HG02884 (cell line): ENCODE measurements at regions not wholly inside any gene's neighbourhood (a gene's known extent, or its start where the extent isn't known, plus 50 kb on each side); places are given as distances from the start of the nearest gene placed in this dataset.

ENCODE experiments used
- ATAC-seq: cut with Tn5 transposase; IDR thresholded peaks from one replicate; pipeline ENCODE4 v1.9.1; 2021; ENCODE audit warnings: mild to moderate bottlenecking, moderate library complexity; ENCODE audit not compliant: unreplicated experiment

DNA sequence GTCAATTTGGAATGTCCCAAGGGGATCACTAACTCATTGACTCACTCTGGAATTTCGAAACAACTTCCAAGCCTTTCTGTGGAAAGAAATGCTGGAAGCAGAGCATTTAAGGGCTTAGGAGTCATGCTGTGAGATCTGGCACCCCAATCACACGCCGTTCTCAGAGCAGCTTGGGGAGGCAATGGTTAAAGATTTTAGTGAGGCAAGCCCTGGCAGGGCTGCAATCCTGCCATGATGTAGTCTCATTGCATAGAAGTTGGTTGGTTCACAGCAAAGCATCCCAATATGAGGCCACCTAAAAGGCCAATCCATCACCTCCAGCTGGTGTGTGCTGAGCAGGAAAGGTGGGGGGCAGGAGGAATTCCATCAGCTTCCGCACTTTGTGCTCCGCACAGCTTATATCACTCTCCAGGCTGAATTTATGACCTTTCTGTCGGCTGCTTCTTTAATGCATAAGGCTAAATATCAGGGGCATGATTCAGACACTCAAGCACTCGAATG is 1043.9 kb upstream of the POU3F3 start:
- ATAC-seq, result no peak

DNA sequence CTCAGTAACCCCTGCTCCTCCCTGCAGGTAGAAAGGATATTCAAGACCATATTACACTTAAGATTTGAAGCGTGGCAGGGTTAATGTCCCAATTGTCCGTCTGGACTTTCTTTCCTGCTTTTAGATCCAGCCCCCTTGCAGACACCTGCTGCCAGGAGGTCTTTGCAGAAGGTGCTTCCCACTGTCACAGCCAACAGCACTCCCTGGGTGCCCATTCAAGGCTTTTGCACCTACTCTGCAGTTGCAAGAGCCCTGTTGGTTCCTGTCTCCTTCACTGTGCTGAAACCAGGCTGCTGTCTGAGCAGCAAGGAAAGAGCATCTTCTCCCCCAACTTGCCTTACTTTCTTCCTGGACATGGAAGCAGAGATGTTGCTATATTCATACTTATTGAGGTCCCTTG is 1043.0 kb upstream of the POU3F3 start:
- no peak for ATAC-seq

DNA sequence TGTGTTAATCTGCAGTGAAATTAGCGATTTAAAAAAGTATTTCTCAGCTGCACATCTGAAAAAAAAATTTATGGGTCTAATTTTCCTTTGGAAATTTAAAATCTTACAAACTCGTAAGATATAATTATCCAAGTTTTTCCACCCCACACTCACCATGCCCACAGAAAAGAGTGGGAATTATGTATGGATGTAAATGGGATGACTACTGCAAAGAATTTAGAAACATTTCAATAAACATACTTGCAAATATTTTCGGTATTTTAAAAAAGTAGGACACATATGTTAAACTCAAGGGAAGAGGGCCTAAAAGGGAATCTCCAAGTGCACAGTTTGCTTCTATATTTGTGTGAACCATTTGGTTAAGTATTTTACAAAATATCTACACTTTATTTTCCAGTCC is 1039.9 kb upstream of the POU3F3 start:
- ATAC-seq, result no peak

DNA sequence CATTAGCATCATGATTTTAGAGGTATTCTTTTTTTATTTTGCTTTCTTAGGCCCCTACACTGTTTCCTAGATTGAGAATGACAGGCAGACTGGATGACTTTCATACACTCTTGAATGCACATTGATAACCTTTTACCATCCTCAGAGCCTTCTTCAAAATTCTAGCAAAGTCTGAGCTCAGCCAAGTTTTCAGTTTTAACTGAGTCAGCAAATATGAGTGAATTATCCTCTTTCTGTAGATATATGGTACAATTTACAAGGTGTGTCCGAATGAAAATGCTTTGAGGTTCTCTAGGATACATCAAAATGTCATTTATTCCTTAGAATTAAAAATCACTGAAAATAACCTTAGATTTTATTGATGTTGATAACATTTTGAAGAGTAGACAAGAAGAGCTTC is 1038.2 kb upstream of the POU3F3 start:
- ATAC-seq, result no peak

DNA sequence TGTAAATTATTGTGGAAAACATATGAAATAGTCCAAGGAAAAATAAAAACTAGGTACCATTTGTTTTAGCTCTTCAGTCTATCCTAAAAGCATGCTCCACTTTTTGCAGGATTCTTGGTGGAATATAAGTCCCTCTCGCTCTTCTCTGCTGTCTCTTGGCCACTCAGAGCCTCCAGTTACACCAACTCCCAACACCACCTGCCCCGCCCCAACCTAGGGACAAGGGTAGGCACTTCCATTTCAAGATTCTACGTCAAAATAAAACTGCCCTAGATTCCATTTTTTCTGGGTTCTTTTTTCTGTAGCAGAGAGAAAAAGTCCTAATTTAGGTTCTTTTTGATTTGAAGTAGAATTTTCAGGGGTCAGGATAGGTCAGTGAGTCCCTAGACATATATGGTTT is 1036.2 kb upstream of the POU3F3 start:
- no peak for ATAC-seq

DNA sequence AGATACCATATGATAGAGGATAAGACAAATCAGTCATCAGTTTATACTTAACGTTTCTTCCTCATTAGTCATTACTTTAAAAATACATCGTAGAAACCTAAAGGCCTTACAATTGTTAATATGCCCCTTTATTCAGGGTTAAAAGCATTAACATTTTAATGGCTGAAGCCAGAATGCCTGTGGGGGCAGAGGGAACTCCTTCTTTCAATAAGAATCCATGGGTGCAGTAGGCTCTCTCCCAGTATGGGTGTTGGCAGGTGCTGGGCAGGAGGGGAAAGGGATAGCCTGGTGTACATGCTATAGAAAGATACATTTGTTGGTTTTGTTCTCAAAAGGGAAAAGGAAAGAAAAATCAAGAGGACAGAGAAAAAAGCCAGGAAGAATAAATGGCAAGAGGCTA is 1035.7 kb upstream of the POU3F3 start:
- no peak for ATAC-seq

DNA sequence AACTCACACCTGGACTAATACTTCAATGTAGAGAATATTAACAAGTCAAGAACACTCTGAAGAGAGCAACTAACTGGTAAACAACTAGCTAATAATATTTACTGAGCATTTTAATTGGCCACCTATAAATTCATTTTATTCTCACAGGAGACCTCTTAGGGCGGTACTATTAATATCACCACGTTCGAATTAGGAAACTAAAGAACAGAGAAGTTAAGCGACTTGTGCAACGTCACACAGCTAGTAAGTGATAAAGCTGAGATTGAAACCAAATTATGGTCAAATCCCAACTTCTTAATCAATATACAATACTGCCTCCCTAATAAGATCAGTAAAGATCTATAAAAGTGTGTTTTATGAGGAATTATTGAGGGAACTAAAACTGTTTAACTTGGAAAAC is 1034.3 kb upstream of the POU3F3 start:
- ATAC-seq, result no peak

DNA sequence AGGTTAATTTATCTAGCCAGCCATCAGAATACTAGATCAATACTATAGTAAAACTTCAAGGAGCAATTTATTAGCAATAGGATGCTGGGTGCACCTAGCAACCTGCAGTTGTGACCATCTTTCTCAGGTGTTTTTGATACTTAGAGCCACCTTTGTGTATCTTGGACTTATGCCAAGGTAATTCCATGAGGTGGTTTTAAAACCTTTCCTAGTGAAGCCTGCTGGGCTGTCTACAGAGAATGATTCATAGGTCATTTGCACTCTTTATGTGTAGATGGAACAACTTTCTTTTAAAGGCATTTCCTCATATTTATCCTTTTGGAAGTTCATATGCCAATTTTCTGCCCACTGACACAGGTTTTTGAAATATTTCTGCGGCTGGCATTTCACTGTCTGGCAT is 1030.1 kb upstream of the POU3F3 start:
- no peak for ATAC-seq

DNA sequence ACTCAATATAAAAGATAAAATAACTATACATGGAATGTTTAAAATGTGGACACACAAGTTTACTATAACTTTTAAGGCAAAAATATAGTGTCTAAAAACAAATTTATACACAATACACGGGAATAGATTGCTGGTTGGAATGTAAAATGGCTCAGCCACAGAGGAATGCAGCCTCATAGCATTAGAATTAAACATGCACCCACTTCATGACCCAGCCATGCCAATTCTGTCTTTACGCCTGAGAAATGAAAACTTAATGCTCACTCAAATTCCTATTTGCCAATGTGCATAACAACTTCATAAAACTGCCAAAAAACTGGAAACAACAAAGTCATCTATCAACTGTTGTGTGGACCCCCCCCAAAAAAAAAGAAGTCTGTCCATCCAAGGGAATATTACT is 1006.6 kb upstream of the POU3F3 start:
- ATAC-seq, result no peak

DNA sequence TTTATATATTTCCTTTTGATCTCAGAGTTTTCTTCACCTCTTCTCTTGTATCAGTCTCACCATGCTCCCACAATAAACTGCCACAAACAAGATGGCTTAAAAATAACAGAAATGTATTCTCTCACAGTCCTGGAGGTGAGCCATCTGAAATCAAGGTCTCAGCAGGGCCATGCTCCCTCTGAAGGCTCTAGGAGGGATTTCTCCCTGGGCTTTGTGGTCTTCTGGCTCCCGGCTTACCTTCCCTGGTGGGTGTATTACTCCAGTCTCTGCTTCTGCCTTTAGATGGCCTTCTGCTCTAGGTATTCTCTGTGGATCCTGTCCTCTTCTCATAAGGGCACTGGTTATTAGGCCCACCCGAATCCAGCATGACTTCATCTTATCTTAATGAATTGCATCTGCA is 994.7 kb upstream of the POU3F3 start:
- no peak for ATAC-seq

DNA sequence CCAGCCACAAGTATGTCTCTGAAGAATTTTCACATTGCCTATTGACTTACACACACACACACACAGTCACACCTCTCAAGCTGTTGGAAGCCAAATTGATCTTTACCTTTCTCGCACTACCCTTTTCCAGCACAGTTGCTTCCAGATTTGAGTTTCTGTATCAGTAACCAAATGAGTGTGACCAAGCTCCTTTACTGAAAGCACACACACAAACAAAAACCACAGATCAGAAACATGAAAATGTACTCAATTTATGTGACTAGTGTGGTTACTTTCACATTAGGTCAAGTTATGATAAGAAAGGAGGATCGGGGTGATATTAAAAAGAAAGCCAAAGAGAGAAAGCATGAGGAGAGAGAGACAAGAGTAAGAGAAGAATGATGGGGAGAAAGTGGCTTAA is 993.9 kb upstream of the POU3F3 start:
- ATAC-seq, result no peak

DNA sequence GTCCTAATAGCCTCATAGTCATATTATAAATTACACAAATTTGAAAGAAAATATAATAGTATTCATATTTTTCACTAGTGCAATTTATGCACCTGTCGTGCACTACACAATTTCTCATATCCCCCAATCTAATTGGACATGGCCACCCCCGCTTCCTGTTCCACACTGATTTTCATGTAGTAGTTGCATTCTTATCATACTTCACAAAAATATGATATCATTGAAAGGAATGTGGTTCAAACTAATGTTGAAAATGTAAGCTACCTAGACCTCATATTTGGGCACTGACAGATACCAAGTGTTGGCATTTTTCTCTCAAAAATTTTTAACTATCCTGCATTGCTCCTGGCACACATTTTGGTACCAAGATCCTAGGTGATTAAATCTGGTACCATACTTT is 985.5 kb upstream of the POU3F3 start:
- ATAC-seq, result no peak

DNA sequence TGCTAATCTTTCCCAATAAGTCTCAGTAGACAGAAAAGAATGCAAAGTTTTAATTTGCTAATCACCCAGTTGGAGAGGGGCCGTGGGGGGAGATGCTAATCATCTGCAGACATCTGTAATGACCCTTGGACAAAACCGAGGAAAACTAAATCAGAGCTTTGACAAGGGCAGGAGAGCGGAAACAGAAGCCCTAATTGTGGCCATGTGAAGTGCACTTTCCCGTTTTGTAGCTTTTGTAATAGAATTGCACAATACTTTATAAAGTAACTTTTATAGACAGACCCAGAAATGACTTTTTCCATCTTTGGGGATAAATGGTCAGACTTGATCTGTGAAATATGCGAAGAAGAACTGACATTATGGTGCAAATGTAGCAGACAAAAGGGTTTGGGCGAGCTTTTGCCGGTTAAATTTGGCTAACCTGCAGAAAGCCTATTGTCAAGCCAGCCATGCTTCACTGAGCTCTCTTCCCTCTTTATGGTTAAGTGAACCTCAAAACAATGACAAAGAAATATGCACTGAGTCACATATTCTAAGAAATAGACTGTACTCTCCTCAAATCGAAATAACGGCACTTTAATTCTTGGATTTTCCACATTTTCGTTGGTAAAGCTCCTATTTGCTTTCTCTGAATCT is 980.1 kb upstream of the POU3F3 start:
- ATAC-seq, result no peak

DNA sequence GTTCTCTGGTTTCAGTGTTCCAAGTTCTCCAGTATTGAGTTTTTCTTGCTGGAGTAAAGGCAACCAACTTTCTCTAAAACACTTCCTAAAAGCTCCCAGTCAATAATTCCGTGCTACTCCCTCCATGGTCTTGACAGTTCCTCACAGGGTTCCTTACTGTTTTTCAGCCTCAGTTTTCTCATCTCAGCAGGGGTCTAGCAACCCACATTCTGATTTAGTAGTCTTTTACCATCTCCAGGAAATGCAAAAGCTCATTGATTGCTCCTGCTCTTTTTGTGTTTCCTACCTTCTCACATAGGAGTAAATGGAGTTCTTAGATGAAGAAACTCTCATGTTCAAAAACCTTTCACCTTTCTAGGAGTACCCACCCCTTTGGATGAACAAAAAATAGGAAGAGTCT is 978.8 kb upstream of the POU3F3 start:
- no peak for ATAC-seq

DNA sequence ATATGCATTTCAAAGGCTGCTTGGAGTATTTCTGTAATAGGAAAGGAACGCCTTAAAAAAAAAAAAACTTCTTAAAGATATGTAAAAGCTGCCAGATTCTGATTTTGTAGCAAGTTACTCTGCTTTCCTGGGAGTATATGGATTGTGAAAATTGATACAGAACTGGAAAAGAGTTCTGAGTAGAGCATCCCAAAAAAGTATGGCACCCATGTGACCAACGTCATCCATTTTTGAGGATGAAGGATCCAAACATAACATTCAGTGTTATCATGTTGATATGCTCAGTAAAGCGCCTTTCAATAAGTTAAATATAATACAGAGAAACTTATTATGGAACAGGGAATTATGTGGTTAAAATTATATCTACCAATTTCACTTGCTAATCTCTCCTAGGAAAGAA is 978.4 kb upstream of the POU3F3 start:
- no peak for ATAC-seq

DNA sequence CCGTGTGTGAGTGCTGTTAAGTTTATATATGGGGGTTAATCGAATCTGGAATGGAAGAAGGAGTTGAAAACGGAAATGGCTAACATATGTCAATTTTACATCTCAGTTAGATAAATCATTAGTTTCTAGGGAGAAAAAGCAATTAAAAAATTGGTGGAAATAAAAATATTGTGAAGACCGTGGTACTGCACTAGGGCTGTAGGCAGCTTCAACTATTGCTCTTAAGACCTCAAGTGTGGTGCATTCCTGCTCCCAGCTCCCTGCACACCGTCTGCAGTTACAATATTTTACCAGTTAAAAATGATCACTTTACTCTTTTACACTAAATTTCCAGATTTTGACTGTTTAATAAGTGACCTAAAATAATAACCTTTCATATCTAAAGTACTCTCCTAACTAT is 977.3 kb upstream of the POU3F3 start:
- no peak for ATAC-seq

DNA sequence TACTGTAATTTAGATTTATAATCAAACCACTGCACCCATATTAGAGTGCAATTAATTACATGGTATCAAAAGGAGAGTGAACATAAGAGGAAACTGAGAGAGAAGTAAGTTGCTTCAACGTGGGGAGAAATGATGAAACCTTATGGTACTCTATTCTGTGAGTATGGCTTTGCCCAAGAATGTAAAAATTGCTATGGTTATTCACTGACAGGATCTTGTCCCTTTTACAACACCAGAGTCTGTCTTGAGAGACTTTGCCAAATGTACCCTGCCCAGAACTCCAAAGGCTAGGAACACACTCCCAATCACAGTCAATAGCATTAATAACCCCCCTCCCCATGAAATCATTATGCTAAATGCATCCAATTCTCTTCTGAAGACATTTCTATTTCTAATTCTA is 974.8 kb upstream of the POU3F3 start:
- no peak for ATAC-seq

DNA sequence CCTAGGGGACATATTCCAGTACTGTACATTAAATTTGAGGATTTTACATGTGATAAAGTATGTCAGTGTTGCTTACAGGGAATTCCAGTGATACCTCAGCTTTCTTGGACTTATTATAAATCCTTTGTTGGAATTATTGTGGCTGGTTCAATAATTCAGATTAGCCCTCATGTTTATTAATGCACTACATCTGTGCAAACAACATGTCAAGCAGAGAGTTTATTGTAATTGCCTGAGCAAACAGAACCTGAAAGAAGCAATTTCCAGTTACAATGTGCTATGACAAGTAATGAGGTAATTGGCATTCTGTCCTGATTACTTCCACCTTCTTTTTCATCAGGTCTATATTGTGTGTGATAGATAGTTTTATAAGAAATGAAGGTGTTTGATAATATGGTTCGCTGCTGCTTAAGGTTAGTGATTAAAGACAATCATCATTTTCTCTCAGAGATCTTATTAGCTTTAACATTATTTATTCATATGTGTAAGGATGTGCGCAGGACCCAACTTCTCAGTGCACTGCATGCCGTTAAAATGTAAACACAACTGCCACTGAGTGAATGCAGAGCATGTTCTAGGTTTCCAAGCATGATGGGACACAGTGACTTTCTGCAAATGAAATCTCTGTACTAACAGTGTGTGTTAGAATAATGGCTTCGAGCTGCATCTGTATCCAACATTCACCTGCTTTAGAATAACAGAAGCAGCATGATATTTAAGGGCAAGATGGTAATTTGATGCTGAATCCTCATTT is 973.7 kb upstream of the POU3F3 start:
- ATAC-seq, result no peak

DNA sequence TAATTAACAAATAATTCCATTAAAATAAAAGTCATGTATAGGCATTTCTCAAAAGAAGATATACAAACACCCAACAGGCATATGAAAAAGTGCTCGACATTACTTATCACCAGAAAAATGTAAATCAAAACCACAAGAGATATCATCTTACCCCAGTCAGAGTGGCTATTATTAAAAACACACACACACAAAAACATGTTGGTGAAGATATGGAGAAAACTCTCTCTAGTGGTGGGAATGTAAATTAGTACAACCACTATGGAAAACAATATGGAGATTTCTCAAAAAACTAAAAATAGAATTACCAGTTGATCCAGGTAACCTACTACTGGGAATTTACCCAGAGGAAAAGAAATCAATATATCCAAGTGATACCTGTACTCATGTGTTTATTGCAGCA is 966.3 kb upstream of the POU3F3 start:
- ATAC-seq, result no peak

DNA sequence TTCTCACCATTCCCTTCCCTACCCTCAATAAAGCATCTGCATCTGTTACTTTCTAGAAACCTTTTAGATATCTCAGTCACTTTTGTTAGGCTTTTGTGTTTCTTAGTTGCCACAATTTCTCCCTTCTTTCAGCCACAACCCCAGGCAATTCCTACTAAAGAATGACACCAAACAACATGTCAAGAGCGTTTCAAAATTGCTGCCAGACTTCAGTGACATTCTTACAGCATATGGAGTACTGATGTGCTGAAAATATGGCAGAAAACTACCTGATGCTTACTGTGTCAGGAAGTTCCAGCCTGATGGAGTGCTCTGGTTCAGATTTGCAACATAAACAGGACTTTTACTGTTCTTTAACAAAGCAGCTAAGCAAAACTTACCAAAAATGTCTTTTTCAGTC is 957.7 kb upstream of the POU3F3 start:
- ATAC-seq, result no peak

DNA sequence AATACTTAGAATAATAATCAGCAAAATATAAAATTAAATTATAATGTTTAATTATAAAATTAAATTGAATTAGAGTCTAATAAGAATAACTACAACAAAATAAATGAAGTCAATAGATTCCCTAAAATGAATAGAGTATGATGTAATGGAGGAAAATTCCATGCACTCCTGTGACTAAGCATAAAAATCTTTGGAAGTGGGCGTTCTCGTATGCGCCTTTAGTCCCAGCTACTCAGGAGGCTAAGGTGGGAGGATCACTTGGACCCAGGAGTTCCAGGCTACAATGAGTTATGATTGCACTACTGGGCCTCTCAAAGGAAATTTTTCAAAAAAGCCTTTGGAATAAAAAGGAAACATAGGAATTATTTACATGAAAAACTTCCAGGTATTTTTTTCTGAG is 955.4 kb upstream of the POU3F3 start:
- ATAC-seq, result no peak

DNA sequence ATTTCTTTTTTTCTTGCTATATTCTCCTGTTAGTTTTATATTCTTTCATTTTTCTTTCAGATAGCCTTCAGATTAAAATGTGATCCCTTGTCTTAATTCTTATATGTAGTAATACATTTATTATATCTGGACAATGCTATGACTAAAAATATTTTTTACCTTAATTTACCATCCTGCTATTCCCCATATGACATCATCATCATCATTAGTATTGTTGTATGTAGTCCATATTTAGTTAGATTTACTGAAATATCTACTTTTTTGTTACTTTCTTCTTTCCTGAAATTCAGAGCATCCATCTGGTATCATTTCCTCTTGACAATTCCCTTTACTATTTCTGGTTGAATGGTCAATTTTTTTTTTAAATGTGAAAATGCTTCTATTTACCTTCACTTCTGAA is 951.6 kb upstream of the POU3F3 start:
- ATAC-seq, result no peak

DNA sequence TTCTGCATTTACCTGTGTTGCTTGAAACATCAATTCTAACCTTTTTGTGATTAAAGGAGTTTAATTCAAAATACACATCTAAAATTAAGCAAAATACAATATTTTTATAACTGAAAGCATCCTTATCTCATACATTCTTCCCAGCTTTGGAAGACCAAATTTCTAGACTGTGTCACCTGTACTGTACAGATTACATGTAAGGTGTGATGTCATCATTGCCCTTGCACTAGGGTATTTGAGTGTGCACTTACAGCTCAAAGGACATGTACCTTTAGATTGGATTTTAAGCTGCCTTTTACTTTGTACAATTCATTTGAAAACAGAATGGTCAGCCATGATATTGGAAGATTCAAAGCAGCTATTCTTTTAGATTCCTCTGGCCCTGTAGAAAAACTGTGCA is 932.8 kb upstream of the POU3F3 start:
- ATAC-seq, result no peak
